ENCODE measurements at regions not wholly inside any gene's neighbourhood (a gene's known extent, or its start where the extent isn't known, plus 50 kb on each side); places are given as distances from the start of the nearest gene placed in this dataset.

DNA sequence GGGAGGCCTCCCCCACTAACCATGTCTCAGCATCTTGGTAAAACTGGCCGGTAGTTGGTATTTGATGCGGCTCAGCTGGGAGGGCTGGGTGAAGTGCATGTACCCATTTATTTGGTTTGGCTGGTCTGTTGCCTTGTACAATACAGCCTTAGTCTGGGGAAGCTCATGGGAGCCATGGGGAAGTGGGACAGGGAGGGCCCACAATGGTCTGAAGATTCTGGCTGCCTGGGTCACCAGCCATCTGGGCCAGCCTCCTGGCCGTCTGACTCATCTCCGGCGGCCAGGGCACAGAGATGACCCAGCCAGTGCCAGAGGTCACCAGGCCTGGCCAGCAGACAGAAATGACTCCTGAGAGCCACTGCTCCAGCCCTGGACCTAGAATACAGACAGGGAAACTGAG, 51.6 kb upstream of the SMAD6 start (continued):
- TF ChIP-seq, protein P1, sequence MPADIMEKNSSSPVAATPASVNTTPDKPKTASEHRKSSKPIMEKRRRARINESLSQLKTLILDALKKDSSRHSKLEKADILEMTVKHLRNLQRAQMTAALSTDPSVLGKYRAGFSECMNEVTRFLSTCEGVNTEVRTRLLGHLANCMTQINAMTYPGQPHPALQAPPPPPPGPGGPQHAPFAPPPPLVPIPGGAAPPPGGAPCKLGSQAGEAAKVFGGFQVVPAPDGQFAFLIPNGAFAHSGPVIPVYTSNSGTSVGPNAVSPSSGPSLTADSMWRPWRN (IDR thresholded peaks at IDR 0.05; ENCODE audit: low read depth), result no peak
- no peak for TF ChIP-seq CUX1 (CRISPR knock-in tag; IDR thresholded peaks at IDR 0.05)
- peak; percentile 73; the same call in 1 of the 2 replicates for TF ChIP-seq SMARCE1 (IDR thresholded peaks at IDR 0.05)
- TF ChIP-seq SIN3B (IDR thresholded peaks at IDR 0.05; ENCODE audit: low read depth), result no peak
- no peak for TF ChIP-seq ZNF311 (CRISPR knock-in tag; IDR thresholded peaks at IDR 0.05)
- 0 out of 2 replicates have a peak, but pooled peaks have one; percentile 18 for TF ChIP-seq ZKSCAN1 (IDR thresholded peaks at IDR 0.05; ENCODE audit: low read depth, low read length)
- TF ChIP-seq FOXA1 (IDR thresholded peaks at IDR 0.05; ENCODE audit: borderline replicate concordance), result no peak
- TF ChIP-seq KDM2B (CRISPR knock-in tag; IDR thresholded peaks at IDR 0.05), result no peak
- TF ChIP-seq CBX1 (IDR thresholded peaks at IDR 0.05; ENCODE audit: low read depth), result no peak
- TF ChIP-seq, protein P2, sequence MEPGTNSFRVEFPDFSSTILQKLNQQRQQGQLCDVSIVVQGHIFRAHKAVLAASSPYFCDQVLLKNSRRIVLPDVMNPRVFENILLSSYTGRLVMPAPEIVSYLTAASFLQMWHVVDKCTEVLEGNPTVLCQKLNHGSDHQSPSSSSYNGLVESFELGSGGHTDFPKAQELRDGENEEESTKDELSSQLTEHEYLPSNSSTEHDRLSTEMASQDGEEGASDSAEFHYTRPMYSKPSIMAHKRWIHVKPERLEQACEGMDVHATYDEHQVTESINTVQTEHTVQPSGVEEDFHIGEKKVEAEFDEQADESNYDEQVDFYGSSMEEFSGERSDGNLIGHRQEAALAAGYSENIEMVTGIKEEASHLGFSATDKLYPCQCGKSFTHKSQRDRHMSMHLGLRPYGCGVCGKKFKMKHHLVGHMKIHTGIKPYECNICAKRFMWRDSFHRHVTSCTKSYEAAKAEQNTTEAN (CRISPR knock-in tag; IDR thresholded peaks at IDR 0.05), result no peak
- peak; percentile 64; the same call in 1 of the 2 replicates for TF ChIP-seq TFAP4 (CRISPR knock-in tag; IDR thresholded peaks at IDR 0.05; ENCODE audit: borderline replicate concordance)
- no peak for TF ChIP-seq GABPA (tag; conservative IDR thresholded peaks at IDR 0.05; ENCODE audit: low read depth)
- no peak for TF ChIP-seq CHD2 (IDR thresholded peaks at IDR 0.05; ENCODE audit: low read depth, low read length)
- no peak for TF ChIP-seq SNRNP70 (optimal IDR thresholded peaks at IDR 0.05; ENCODE audit: low read depth, low read length)
- TF ChIP-seq MED1 (CRISPR knock-in tag; IDR thresholded peaks at IDR 0.05; ENCODE audit: borderline replicate concordance), result no peak
- no peak for TF ChIP-seq MXI1 (IDR thresholded peaks at IDR 0.05; ENCODE audit: low read depth, low read length)
- TF ChIP-seq POLR3G (IDR thresholded peaks at IDR 0.05; ENCODE audit: extremely low read depth, insufficient read length, insufficient replicate concordance), result no peak
- no peak for TF ChIP-seq GABPB2 (CRISPR knock-in tag; conservative IDR thresholded peaks at IDR 0.05)
- TF ChIP-seq SRSF3 (IDR thresholded peaks at IDR 0.05; ENCODE audit: insufficient read depth, low read length), result no peak
- peak; percentile 18; the same call in 1 of the 2 replicates for TF ChIP-seq EP300 (IDR thresholded peaks at IDR 0.05; ENCODE audit: low read length)
- TF ChIP-seq, protein P3, sequence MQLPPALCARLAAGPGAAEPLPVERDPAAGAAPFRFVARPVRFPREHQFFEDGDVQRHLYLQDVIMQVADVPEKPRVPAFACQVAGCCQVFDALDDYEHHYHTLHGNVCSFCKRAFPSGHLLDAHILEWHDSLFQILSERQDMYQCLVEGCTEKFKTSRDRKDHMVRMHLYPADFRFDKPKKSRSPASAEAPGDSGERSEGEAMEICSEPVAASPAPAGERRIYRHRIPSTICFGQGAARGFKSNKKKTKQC (CRISPR knock-in tag; IDR thresholded peaks at IDR 0.05), result no peak
- no peak for TF ChIP-seq ZFP1 (CRISPR knock-in tag; IDR thresholded peaks at IDR 0.05)
- no peak for TF ChIP-seq TRIM28 (IDR thresholded peaks at IDR 0.05)

All from K562 (cell line).